Suprapubic skin (tissue), 2 donors: ENCODE measurements at regions not wholly inside any gene's neighbourhood (a gene's known extent, or its start where the extent isn't known, plus 50 kb on each side); places are given as distances from the start of the nearest gene placed in this dataset.

Experiments
- EP300 ChIP-seq: sonication (generic); formaldehyde crosslinking; IDR thresholded peaks from one replicate; pipeline ENCODE4 v1.6.1; 2017; ENCODE audit warnings: antibody characterized with exemption
- POLR2A ChIP-seq, 2 donors: fragments of 450-650 bp; IDR thresholded peaks; one replicate each; pipeline ENCODE4 v1.6.1; 2017; ENCODE audit warnings: antibody characterized with exemption in 2 of 2, mild to moderate bottlenecking in 2 of 2, moderate library complexity in 2 of 2

GRCh38 chr13:22110368-22110767, 439.5 kb downstream of the FGF9 start:
- no peak for TF ChIP-seq EP300
- TF ChIP-seq POLR2A (IDR thresholded peaks at IDR 0.05), result no peak
